Keratinocyte (primary cell): ENCODE measurements at regions not wholly inside any gene's neighbourhood (a gene's known extent, or its start where the extent isn't known, plus 50 kb on each side); places are given as distances from the start of the nearest gene placed in this dataset.
A peak's percentile ranks its signal among the peaks of the same experiment; 100 is the strongest.

ENCODE experiments used
- EZH2 ChIP-seq: IDR thresholded peaks from one replicate; pipeline ENCODE4 v1.6.1; 2012; ENCODE audit warnings: inconsistent platforms, mild to moderate bottlenecking, low read length, moderate library complexity
- TF ChIP-seq, protein P1 (sequence below), 3 experiments: IDR thresholded peaks in 1 of 3; conservative IDR thresholded peaks in 1 of 3; optimal IDR thresholded peaks in 1 of 3; 2 replicates in 2 of 3; 3 replicates in 1 of 3; pipeline versions ENCODE3 to v1.5.1; 2011; ENCODE audit warnings: low read length in 3 of 3, mild to moderate bottlenecking in 3 of 3, moderate library complexity in 2 of 3, control low read depth in 1 of 3, inconsistent platforms in 1 of 3; ENCODE audit not compliant: insufficient read depth in 2 of 3; ENCODE audit errors: extremely low read depth in 1 of 3

DNA sequence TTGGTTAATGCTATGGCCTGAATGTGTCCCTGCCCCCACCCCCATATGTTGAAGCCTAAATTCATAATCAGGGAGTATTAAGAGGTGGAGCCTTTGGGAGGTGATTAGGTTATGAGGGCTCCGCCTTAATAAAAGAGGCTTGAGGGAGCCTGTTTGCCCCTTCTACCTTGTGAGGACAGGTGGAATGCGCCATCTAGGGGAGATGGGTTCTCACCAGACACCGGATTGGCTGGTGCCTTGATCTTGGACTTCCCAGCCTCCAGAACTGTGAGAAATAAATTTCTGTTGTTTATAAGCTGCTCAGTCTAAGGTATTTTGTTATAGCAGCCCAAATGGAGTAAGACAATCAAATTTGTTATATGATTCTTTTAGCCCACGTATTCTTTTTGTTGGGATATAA lies 148.3 kb downstream of the PTCSC3 start:
- TF ChIP-seq EZH2 = no peak
- TF ChIP-seq, protein P1, sequence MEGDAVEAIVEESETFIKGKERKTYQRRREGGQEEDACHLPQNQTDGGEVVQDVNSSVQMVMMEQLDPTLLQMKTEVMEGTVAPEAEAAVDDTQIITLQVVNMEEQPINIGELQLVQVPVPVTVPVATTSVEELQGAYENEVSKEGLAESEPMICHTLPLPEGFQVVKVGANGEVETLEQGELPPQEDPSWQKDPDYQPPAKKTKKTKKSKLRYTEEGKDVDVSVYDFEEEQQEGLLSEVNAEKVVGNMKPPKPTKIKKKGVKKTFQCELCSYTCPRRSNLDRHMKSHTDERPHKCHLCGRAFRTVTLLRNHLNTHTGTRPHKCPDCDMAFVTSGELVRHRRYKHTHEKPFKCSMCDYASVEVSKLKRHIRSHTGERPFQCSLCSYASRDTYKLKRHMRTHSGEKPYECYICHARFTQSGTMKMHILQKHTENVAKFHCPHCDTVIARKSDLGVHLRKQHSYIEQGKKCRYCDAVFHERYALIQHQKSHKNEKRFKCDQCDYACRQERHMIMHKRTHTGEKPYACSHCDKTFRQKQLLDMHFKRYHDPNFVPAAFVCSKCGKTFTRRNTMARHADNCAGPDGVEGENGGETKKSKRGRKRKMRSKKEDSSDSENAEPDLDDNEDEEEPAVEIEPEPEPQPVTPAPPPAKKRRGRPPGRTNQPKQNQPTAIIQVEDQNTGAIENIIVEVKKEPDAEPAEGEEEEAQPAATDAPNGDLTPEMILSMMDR (optimal IDR thresholded peaks at IDR 0.05 in 1 of 3, IDR thresholded peaks at IDR 0.05 in 1 of 3, conservative IDR thresholded peaks at IDR 0.05 in 1 of 3; ENCODE audit: extremely low read depth in 1 of 3, insufficient read depth in 2 of 3, low read length in 3 of 3) = peak in 1 of 3 experiments; percentile 30
